ENCODE measurements at regions not wholly inside any gene's neighbourhood (a gene's known extent, or its start where the extent isn't known, plus 50 kb on each side); places are given as distances from the start of the nearest gene placed in this dataset.

DNA sequence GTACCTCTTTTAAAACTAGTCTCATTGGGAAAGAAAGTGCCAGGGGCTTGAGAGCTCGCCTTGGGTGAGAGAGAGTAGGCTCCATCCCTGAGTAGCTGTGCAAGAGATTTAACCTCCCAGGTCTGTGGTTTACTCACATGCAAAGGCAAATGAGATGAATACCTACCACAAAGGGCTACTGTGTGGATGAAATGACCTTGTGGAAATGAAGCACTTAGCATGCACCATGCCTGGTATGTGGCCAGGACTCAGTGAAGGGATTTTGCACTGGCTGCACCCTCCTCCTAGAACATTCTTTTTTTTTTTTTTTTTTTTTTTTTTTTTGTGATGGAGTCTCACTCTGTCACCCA lies 120.3 kb downstream of the PROX1 start:
- ChIA-PET CTCF (no interaction called here), POLR2A (ENCODE audit: low non-redundant PET) (no interaction called here)
- DNase-seq (ENCODE audit: low spot score): no peak
- no peak overlapping the region for H3K27ac ChIP-seq
- TF ChIP-seq, protein P1, sequence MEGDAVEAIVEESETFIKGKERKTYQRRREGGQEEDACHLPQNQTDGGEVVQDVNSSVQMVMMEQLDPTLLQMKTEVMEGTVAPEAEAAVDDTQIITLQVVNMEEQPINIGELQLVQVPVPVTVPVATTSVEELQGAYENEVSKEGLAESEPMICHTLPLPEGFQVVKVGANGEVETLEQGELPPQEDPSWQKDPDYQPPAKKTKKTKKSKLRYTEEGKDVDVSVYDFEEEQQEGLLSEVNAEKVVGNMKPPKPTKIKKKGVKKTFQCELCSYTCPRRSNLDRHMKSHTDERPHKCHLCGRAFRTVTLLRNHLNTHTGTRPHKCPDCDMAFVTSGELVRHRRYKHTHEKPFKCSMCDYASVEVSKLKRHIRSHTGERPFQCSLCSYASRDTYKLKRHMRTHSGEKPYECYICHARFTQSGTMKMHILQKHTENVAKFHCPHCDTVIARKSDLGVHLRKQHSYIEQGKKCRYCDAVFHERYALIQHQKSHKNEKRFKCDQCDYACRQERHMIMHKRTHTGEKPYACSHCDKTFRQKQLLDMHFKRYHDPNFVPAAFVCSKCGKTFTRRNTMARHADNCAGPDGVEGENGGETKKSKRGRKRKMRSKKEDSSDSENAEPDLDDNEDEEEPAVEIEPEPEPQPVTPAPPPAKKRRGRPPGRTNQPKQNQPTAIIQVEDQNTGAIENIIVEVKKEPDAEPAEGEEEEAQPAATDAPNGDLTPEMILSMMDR (conservative IDR thresholded peaks at IDR 0.05; ENCODE audit: low read depth): no peak

DNA sequence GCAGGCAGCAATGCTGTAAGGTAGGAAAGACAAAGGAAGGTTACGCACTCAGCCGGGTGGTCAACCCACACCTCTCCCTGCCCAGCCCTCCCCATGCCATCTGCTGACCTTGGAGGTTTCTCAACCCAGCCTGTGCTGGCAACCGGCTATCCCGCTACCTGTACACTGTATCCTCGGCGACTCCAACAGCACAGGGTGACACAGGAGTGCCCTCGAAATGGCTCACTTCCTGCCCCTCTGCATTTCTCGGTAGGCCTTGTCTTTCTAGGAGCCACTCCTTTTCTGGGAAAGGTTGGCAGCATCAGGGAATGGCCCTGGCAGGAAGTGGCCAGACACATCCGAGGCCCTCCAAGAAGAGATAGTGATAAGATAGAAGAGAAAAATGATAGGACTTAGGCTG lies 124.0 kb downstream of the PROX1 start:
- ChIA-PET CTCF (no interaction called here), POLR2A (ENCODE audit: low non-redundant PET) (no interaction called here)
- no peak overlapping the region for H3K27ac ChIP-seq

DNA sequence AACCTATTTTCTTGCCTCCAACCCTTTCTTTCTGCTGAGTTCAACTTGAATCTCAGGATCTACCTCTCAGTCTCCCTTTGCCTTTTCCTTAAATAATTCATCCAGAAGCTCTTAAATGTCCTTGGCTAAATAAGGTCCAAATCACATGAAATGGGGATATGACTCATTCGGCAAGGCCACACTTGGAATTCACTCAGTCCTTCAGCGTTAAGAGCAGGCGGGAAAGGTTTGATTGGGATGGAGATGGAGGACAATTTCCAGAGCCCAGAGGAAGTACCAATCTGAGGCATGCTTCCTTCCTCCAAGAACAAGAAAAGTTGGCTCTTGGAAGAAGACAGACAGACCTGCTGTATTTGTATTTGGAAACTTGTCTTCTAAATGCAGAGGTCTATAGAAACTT lies 128.5 kb downstream of the PROX1 start:
- TF ChIP-seq, protein P1 (conservative IDR thresholded peaks at IDR 0.05; ENCODE audit: low read depth): no peak
- no peak for DNase-seq (ENCODE audit: low spot score)
- POLR2A ChIA-PET (ENCODE audit: low non-redundant PET): no interaction called here
- CTCF ChIA-PET: no interaction called here
- no peak overlapping the region for H3K27ac ChIP-seq

More for the DNA sequence above, 124.0 kb downstream of the PROX1 start:
- TF ChIP-seq, protein P1 (conservative IDR thresholded peaks at IDR 0.05; ENCODE audit: low read depth): no peak
- no peak for DNase-seq (ENCODE audit: low spot score)

DNA sequence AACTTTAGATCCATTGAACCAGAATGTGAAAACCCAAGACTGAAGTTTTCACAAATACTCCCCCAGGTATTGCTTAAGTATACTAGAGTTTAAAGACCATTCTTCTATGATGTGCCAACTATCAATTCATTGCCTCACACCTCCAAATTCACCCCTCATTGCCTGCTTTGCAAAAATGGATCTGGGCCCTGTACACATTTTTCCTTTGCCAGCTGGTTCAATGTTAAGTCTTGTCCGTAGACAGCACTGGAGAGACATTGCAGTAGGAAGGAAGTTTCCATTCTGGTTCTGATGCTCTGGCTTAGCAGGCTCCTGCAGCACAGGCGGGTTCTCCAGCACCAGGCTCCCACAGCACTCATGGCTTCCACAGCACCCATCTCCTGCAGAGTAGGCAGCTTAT lies 130.0 kb downstream of the PROX1 start:
- no peak overlapping the region for H3K27ac ChIP-seq
- TF ChIP-seq, protein P1 (conservative IDR thresholded peaks at IDR 0.05; ENCODE audit: low read depth): no peak
- no peak for DNase-seq (ENCODE audit: low spot score)
- CTCF ChIA-PET: no interaction called here
- POLR2A ChIA-PET (ENCODE audit: low non-redundant PET): no interaction called here

DNA sequence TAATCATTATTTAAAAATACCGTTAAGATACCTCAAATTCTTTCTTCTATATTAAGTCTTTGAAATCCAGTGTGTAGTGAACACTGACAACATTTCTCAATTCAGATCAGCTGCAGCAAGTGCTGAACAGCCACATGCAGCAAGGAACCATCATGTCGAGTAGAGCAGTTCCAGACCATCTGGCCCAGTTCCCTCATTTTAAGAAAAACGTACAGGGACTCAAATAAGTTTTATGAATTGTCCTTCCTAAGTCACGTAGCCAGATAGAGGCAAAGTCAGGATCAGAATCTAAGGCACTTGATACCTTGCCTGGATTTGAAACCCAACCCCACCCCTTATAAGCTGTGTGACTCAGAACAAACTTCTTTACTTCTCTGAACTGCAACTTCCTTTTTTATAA lies 132.4 kb downstream of the PROX1 start:
- H3K27ac ChIP-seq: no peak overlapping the region
- POLR2A ChIA-PET (ENCODE audit: low non-redundant PET): no interaction called here
- no peak for DNase-seq (ENCODE audit: low spot score)
- CTCF ChIA-PET: interaction anchor here (0.5 kb wide), 1 partner anchor 520 kb away, joined by 3 read pairs; no protein-coding TSS in a partner anchor
- TF ChIP-seq, protein P1 (conservative IDR thresholded peaks at IDR 0.05; ENCODE audit: low read depth): no peak

DNA sequence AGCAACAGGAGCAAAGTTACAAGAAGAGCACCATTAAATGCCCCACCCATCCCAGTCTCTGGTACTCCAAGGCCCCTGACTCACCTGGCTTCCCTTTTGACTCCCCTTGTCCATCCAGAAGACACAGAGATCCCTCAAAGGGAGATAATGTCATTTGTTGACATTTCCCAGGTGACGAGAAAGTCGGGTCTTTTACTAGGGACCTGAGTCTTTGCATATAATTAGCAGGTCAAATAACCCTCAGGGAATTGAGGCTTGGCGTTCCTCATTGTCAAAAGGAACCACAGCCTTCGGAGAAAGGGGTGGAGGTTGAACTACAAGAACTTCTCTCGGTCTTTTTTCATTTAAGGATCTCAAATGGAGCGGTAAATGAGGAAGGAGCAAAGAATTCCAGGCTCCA lies 133.2 kb downstream of the PROX1 start:
- TF ChIP-seq, protein P1 (conservative IDR thresholded peaks at IDR 0.05; ENCODE audit: low read depth): no peak
- no peak for DNase-seq (ENCODE audit: low spot score)
- POLR2A ChIA-PET (ENCODE audit: low non-redundant PET): no interaction called here
- H3K27ac ChIP-seq: no peak overlapping the region
- CTCF ChIA-PET: interaction anchor here (0.5 kb wide), 1 partner anchor 521 kb away, joined by 3 read pairs; no protein-coding TSS in a partner anchor

DNA sequence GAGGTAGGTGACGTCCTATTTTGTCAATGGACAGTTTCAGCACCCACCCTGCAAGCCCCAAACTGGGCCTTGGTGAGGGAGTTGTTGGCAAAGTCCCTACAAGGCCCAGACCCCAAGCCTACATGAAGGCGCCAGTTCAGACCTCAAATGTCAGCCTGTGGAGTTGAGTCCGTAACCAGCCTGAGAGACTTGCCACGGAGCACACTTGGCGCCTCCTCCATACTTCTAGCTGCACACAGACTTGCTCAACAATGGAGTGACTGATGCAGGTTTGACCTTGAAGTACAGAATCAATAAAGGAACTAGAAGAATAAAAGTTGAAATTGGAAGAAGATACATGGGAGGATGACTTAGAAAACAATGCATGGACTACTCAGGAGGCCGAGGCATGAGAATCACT lies 134.3 kb downstream of the PROX1 start:
- TF ChIP-seq, protein P1 (conservative IDR thresholded peaks at IDR 0.05; ENCODE audit: low read depth): no peak
- H3K27ac ChIP-seq: no peak overlapping the region
- CTCF ChIA-PET: no interaction called here
- DNase-seq (ENCODE audit: low spot score): no peak
- POLR2A ChIA-PET (ENCODE audit: low non-redundant PET): no interaction called here
